KMS-11 (cell line): ENCODE measurements at regions not wholly inside any gene's neighbourhood (a gene's known extent, or its start where the extent isn't known, plus 50 kb on each side); places are given as distances from the start of the nearest gene placed in this dataset.

Experiments
- H2AFZ ChIP-seq: fragments of 200-600 bp; sonication (generic); 2 replicates; pipeline ENCODE4 v1.6.1; 2016; ENCODE audit warnings: antibody characterized with exemption, mixed run types, low read depth
- H3K27ac ChIP-seq: fragments of 200-600 bp; sonication (generic); 2 replicates; pipeline ENCODE4 v1.6.1; 2016; ENCODE audit warnings: mild to moderate bottlenecking, mixed run types
- H3K27me3 ChIP-seq: fragments of 200-600 bp; sonication (generic); 2 replicates; pipeline ENCODE4 v1.6.1; 2017; ENCODE audit warnings: mild to moderate bottlenecking, low read depth, mixed run types, moderate library complexity; ENCODE audit not compliant: insufficient read depth
- H3K36me3 ChIP-seq: fragments of 200-600 bp; sonication (generic); 2 replicates; pipeline ENCODE4 v1.6.1; 2017; ENCODE audit warnings: mild to moderate bottlenecking, mixed run types; ENCODE audit not compliant: insufficient read depth
- H3K4me1 ChIP-seq: fragments of 200-600 bp; sonication (generic); 2 replicates; pipeline ENCODE4 v1.6.1; 2016; ENCODE audit warnings: mild to moderate bottlenecking, low read depth, mixed run types; ENCODE audit not compliant: poor library complexity, severe bottlenecking
- H3K4me2 ChIP-seq: fragments of 200-600 bp; sonication (generic); 2 replicates; pipeline ENCODE4 v1.7.0; 2016; ENCODE audit warnings: mild to moderate bottlenecking, mixed run types
- H3K4me3 ChIP-seq: fragments of 200-600 bp; sonication (generic); IDR thresholded peaks from 2 replicates; pipeline ENCODE4 v1.6.1; 2017; ENCODE audit warnings: low read depth, low read length, mixed read lengths; ENCODE audit not compliant: insufficient read depth
- H3K79me2 ChIP-seq: fragments of 200-600 bp; sonication (generic); 2 replicates; pipeline ENCODE4 v1.6.1; 2016; ENCODE audit warnings: low read depth, mixed run types; ENCODE audit not compliant: insufficient read depth
- H3K9ac ChIP-seq: fragments of 200-600 bp; sonication (generic); 2 replicates; pipeline ENCODE4 v1.6.1; 2016; ENCODE audit warnings: mild to moderate bottlenecking, mixed run types
- H4K20me1 ChIP-seq: fragments of 200-600 bp; sonication (generic); 2 replicates; pipeline ENCODE4 v1.6.1; 2016; ENCODE audit warnings: mild to moderate bottlenecking, mixed run types; ENCODE audit not compliant: insufficient read depth
- CTCF ChIP-seq: fragments of 200-600 bp; sonication (generic); conservative IDR thresholded peaks from 2 replicates; pipeline ENCODE4 v1.6.1; 2017; ENCODE audit warnings: low read depth, mild to moderate bottlenecking, antibody characterized with exemption, low read length, moderate library complexity, mixed read lengths

- Histone ChIP-seq H3K27me3 (peaks cover 31% of the 10 kb centered on the region; the same call in 1 of the 2 replicates), H3K4me3 (no peak overlapping the region)
Measured at GRCh38 chr17:73986641-73987177, 216.8 kb upstream of the RPL38 start.

GRCh38 chr17:73987395-73987794, 216.1 kb upstream of the RPL38 start:
- Histone ChIP-seq H3K9ac (no peak overlapping the region), H3K4me1 (no peaks in the 10 kb centered on the region), H3K4me3 (no peak overlapping the region), H2AFZ (no peak overlapping the region), H4K20me1 (no peaks in the 10 kb centered on the region), H3K36me3 (no peaks in the 10 kb centered on the region), H3K27ac (no peak overlapping the region), H3K27me3 (peaks cover 30% of the 10 kb centered on the region; the same call in 1 of the 2 replicates), H3K4me2 (no peak overlapping the region), H3K79me2 (no peaks in the 10 kb centered on the region)
- TF ChIP-seq CTCF: no peak

More at GRCh38 chr17:73986641-73987177, 216.8 kb upstream of the RPL38 start:
- H4K20me1 ChIP-seq: no peaks in the 10 kb centered on the region
- H2AFZ ChIP-seq: no peak overlapping the region
- TF ChIP-seq CTCF: no peak
- H3K36me3 ChIP-seq: no peaks in the 10 kb centered on the region
- no peaks in the 10 kb centered on the region for H3K79me2 ChIP-seq
- H3K9ac ChIP-seq: no peak overlapping the region
- no peak overlapping the region for H3K27ac ChIP-seq
- no peak overlapping the region for H3K4me2 ChIP-seq
- no peaks in the 10 kb centered on the region for H3K4me1 ChIP-seq

- H3K36me3 ChIP-seq: no peaks in the 10 kb centered on the region
- no peak overlapping the region for H3K27ac ChIP-seq
- H3K79me2 ChIP-seq: no peaks in the 10 kb centered on the region
- H3K4me1 ChIP-seq: no peaks in the 10 kb centered on the region
- no peak for TF ChIP-seq CTCF
- H3K9ac ChIP-seq: no peak overlapping the region
- peaks cover 30% of the 10 kb centered on the region; the same call in 1 of the 2 replicates for H3K27me3 ChIP-seq
- H3K4me2 ChIP-seq: no peak overlapping the region
- H2AFZ ChIP-seq: no peak overlapping the region
- no peak overlapping the region for H3K4me3 ChIP-seq
- H4K20me1 ChIP-seq: no peaks in the 10 kb centered on the region
Measured at GRCh38 chr17:73987845-73988509, 215.5 kb upstream of the RPL38 start.

GRCh38 chr17:73989671-73990070, 213.8 kb upstream of the RPL38 start:
- no peak overlapping the region for H3K9ac ChIP-seq
- no peaks in the 10 kb centered on the region for H4K20me1 ChIP-seq
- no peak overlapping the region for H2AFZ ChIP-seq
- H3K79me2 ChIP-seq: no peaks in the 10 kb centered on the region
- H3K4me2 ChIP-seq: no peak overlapping the region
- no peak overlapping the region for H3K27ac ChIP-seq
- H3K4me1 ChIP-seq: no peaks in the 10 kb centered on the region
- H3K4me3 ChIP-seq: no peak overlapping the region
- H3K36me3 ChIP-seq: no peaks in the 10 kb centered on the region
- H3K27me3 ChIP-seq: peaks cover 32% of the 10 kb centered on the region; the same call in 1 of the 2 replicates
- no peak for TF ChIP-seq CTCF
